Ovary (tissue), 7 donors: ENCODE measurements at regions not wholly inside any gene's neighbourhood (a gene's known extent, or its start where the extent isn't known, plus 50 kb on each side); places are given as distances from the start of the nearest gene placed in this dataset.

ENCODE experiments used
- DNase-seq, 5 donors: peaks; one replicate each; pipeline ENCODE4 v3.0.0-alpha.2; 2019 to 2020
- H3K27ac ChIP-seq, 2 donors: fragments of 200-600 bp; one replicate each; pipeline versions ENCODE4 v1.5.1 to v1.8.0; 2019 to 2022
- H3K27me3 ChIP-seq: fragments of 200-600 bp; one replicate; pipeline ENCODE4 v1.8.0; 2022
- H3K36me3 ChIP-seq: fragments of 200-600 bp; sonication (generic); one replicate; pipeline ENCODE4 v1.5.1; 2019
- H3K4me1 ChIP-seq: one replicate; pipeline ENCODE4 v1.8.1; 2013; ENCODE audit warnings: mild to moderate bottlenecking, moderate library complexity; ENCODE audit not compliant: insufficient read depth
- H3K4me3 ChIP-seq: fragments of 200-600 bp; sonication (generic); one replicate; pipeline ENCODE4 v1.5.1; 2017
- H3K9me3 ChIP-seq, 2 donors: fragments of 200-600 bp in 1 of 2; sonication (generic) in 1 of 2; one replicate each; pipeline versions ENCODE4 v1.5.1 to v1.8.1; 2013 to 2019; ENCODE audit warnings: mild to moderate bottlenecking in 1 of 2, moderate library complexity in 1 of 2
- CTCF ChIP-seq, 3 donors: fragments of 450-650 bp in 2 of 3; fragments of 200-600 bp in 1 of 3; IDR thresholded peaks; one replicate each; pipeline versions ENCODE4 v1.5.1 to v1.8.0; 2016 to 2022; ENCODE audit warnings: antibody characterized with exemption in 3 of 3, mild to moderate bottlenecking in 1 of 3
- EP300 ChIP-seq: sonication (generic); formaldehyde crosslinking; IDR thresholded peaks from one replicate; pipeline ENCODE4 v1.6.1; 2017; ENCODE audit warnings: antibody characterized with exemption
- POLR2A ChIP-seq: fragments of 450-650 bp; IDR thresholded peaks from one replicate; pipeline ENCODE4 v1.6.1; 2017; ENCODE audit warnings: antibody characterized with exemption, mild to moderate bottlenecking, moderate library complexity
- WGBS, 3 donors: extraction: QIAGEN DNeasy Blood & Tissue Kit in 1 of 3; methylation state at CpG; one replicate each; pipeline versions ENCODE4 v1.1.5 to v1.1.7; 2013 to 2017; 5-methylcytosine and 5-hydroxymethylcytosine counted together
- intact Hi-C, 4 donors: fragments of 100-400 bp; cut with DNase I; formaldehyde crosslinking; loops; one replicate each; pipeline versions ENCODE4 v1.11.0 to v1.15.1; 2022 to 2023
- donor health status: DM: no; HTN: no; CAD: no; lungs with moderate emphysema.
- donor health status: DM: no; HTN: no; CAD: no.
- donor health status: Bipolar disorder and iron deficiency.
- donor health status: DM: no; HTN: no; CAD: no.
- donor health status: DM: yes; HTN: yes; CAD: no.

- TF ChIP-seq CTCF (IDR thresholded peaks at IDR 0.05) (no peak), EP300 (no peak), POLR2A (no peak)
- WGBS, 3 donors: 57 to 75% (median 65%) methylated on average over 4 of the region's 4 CpGs
These were observed 55.2 kb upstream of the PALMD start for GRCh38 chr1:99590578-99591209.

GRCh38 chr1:99591886-99592285, 54.0 kb upstream of the PALMD start:
- TF ChIP-seq CTCF (IDR thresholded peaks at IDR 0.05) (no peak), EP300 (no peak), POLR2A (no peak)
- Histone ChIP-seq H3K4me1 (no peaks in the 10 kb centered on the region), H3K9me3 (no peaks in the 10 kb centered on the region), H3K27ac (no peak overlapping the region), H3K36me3 (no peaks in the 10 kb centered on the region), H3K4me3 (no peak overlapping the region), H3K27me3 (no peaks in the 10 kb centered on the region)
- WGBS, 3 donors: 86 to 93% (median 91%) methylated on average over 1 of the region's 1 CpG
- intact Hi-C loops: no loop called here
- no peak for DNase-seq

More at GRCh38 chr1:99590578-99591209, 55.2 kb upstream of the PALMD start:
- no peaks in the 10 kb centered on the region for H3K27me3 ChIP-seq
- no peaks in the 10 kb centered on the region for H3K4me1 ChIP-seq
- H3K4me3 ChIP-seq: no peak overlapping the region
- no peaks in the 10 kb centered on the region for H3K36me3 ChIP-seq
- intact Hi-C loops: no loop called here
- no peaks in the 10 kb centered on the region for H3K9me3 ChIP-seq
- H3K27ac ChIP-seq: no peak overlapping the region
- DNase-seq: no peak

- no peak overlapping the region for H3K27ac ChIP-seq
- no peaks in the 10 kb centered on the region for H3K36me3 ChIP-seq
- DNase-seq: no peak
- H3K9me3 ChIP-seq: no peaks in the 10 kb centered on the region
- WGBS, 3 donors: 74 to 87% (median 86%) methylated on average over 2 of the region's 2 CpGs
- H3K4me3 ChIP-seq: no peak overlapping the region
- no peaks in the 10 kb centered on the region for H3K27me3 ChIP-seq
- TF ChIP-seq CTCF (IDR thresholded peaks at IDR 0.05) (no peak), POLR2A (no peak), EP300 (no peak)
- intact Hi-C loops: no loop called here
- peaks cover 3% of the 10 kb centered on the region for H3K4me1 ChIP-seq
These were observed 51.7 kb upstream of the PALMD start for GRCh38 chr1:99594205-99594604.

- intact Hi-C loops: no loop called here
- Histone ChIP-seq H3K27me3 (no peaks in the 10 kb centered on the region), H3K36me3 (no peaks in the 10 kb centered on the region), H3K4me3 (no peak overlapping the region), H3K4me1 (peaks cover 8% of the 10 kb centered on the region), H3K27ac (no peak overlapping the region), H3K9me3 (no peaks in the 10 kb centered on the region)
- DNase-seq: no peak
- TF ChIP-seq CTCF (IDR thresholded peaks at IDR 0.05): no peak
These were observed 50.9 kb upstream of the PALMD start for GRCh38 chr1:99595041-99595440.
